Sigmoid colon (tissue), 6 donors: ENCODE measurements at regions not wholly inside any gene's neighbourhood (a gene's known extent, or its start where the extent isn't known, plus 50 kb on each side); places are given as distances from the start of the nearest gene placed in this dataset.

ENCODE experiments used
- DNase-seq: peaks from one replicate; pipeline ENCODE4 v3.0.0-alpha.2; 2019
- H3K27ac ChIP-seq, 4 donors: fragments of 200-600 bp; sonication (generic); one replicate each; pipeline ENCODE4 v1.5.1; 2016 to 2019; ENCODE audit warnings: mild to moderate bottlenecking in 1 of 4
- H3K27me3 ChIP-seq, 3 donors: fragments of 200-600 bp; sonication (generic); one replicate each; pipeline ENCODE4 v1.5.1; 2019; ENCODE audit warnings: mild to moderate bottlenecking in 1 of 3
- H3K36me3 ChIP-seq, 4 donors: fragments of 200-600 bp; sonication (generic); one replicate each; pipeline ENCODE4 v1.5.1; 2016 to 2019
- H3K4me1 ChIP-seq, 4 donors: fragments of 200-600 bp; sonication (generic); one replicate each; pipeline ENCODE4 v1.5.1; 2017 to 2019
- H3K4me3 ChIP-seq, 4 donors: fragments of 200-600 bp; sonication (generic); one replicate each; pipeline ENCODE4 v1.5.1; 2017 to 2019; ENCODE audit warnings: mild to moderate bottlenecking in 2 of 4, moderate library complexity in 1 of 4
- H3K9me3 ChIP-seq, 4 donors: fragments of 200-600 bp in 3 of 4; sonication (generic) in 3 of 4; one replicate each; pipeline versions ENCODE4 v1.5.1 to v1.6.1; 2013 to 2019
- CTCF ChIP-seq, 4 experiments: fragments of 450-650 bp in 3 of 4; fragments of 200-600 bp in 1 of 4; IDR thresholded peaks; one replicate each; pipeline ENCODE4 v1.5.1; 2016 to 2019; ENCODE audit warnings: antibody characterized with exemption in 4 of 4, mild to moderate bottlenecking in 3 of 4, moderate library complexity in 2 of 4
- EP300 ChIP-seq, 4 donors: sonication (generic); formaldehyde crosslinking; IDR thresholded peaks; one replicate each; pipeline ENCODE4 v1.6.1; 2017; ENCODE audit warnings: antibody characterized with exemption in 4 of 4
- POLR2A ChIP-seq, 2 donors: fragments of 450-650 bp; IDR thresholded peaks; one replicate each; pipeline ENCODE4 v1.6.1; 2016; ENCODE audit warnings: antibody characterized with exemption in 2 of 2, mild to moderate bottlenecking in 2 of 2, moderate library complexity in 2 of 2
- POLR2AphosphoS5 ChIP-seq, 4 donors: sonication (generic); formaldehyde crosslinking; IDR thresholded peaks; one replicate each; pipeline ENCODE4 v1.6.1; 2017; ENCODE audit warnings: antibody characterized with exemption in 4 of 4
- WGBS, 2 donors: extraction: QIAGEN DNeasy Blood & Tissue Kit; methylation state at CpG; one replicate each; pipeline ENCODE4 v1.1.7; 2013; 5-methylcytosine and 5-hydroxymethylcytosine counted together
- intact Hi-C: fragments of 100-400 bp; cut with DNase I; formaldehyde crosslinking; loops from one replicate; pipeline ENCODE4 v1.15.1; 2023
- donor health status: healthy with polysubstance abuse.
- donor health status: healthy.

- Histone ChIP-seq H3K36me3 (no peaks in the 10 kb centered on the region), H3K4me3 (no peak overlapping the region), H3K9me3 (no peaks in the 10 kb centered on the region), H3K4me1 (no peaks in the 10 kb centered on the region), H3K27ac (no peak overlapping the region), H3K27me3 (no peaks in the 10 kb centered on the region)
- DNase-seq = no peak
- 51 to 64% methylated on average over 2 of the region's 2 CpGs for WGBS, 2 donors
- intact Hi-C loops = no loop called here
- TF ChIP-seq CTCF (IDR thresholded peaks at IDR 0.05) (no peak), EP300 (IDR thresholded peaks at IDR 0.05) (no peak), POLR2AphosphoS5 (IDR thresholded peaks at IDR 0.05) (no peak), POLR2A (IDR thresholded peaks at IDR 0.05) (no peak)
These were observed 265.6 kb downstream of the TMX3 start for GRCh38 chr18:68449292-68449691.

GRCh38 chr18:68448736-68449135, 266.2 kb downstream of the TMX3 start:
- H3K27me3 ChIP-seq = no peaks in the 10 kb centered on the region
- no peak overlapping the region for H3K4me3 ChIP-seq
- H3K4me1 ChIP-seq = no peaks in the 10 kb centered on the region
- DNase-seq = no peak
- no peaks in the 10 kb centered on the region for H3K36me3 ChIP-seq
- H3K9me3 ChIP-seq = no peaks in the 10 kb centered on the region
- TF ChIP-seq EP300 (IDR thresholded peaks at IDR 0.05) (no peak), POLR2A (IDR thresholded peaks at IDR 0.05) (no peak), POLR2AphosphoS5 (IDR thresholded peaks at IDR 0.05) (no peak), CTCF (IDR thresholded peaks at IDR 0.05) (no peak)
- no peak overlapping the region for H3K27ac ChIP-seq
- 93 to 96% methylated on average over 1 of the region's 1 CpG for WGBS, 2 donors
- intact Hi-C loops = no loop called here

- H3K36me3 ChIP-seq = no peaks in the 10 kb centered on the region
- no peaks in the 10 kb centered on the region for H3K27me3 ChIP-seq
- H3K27ac ChIP-seq = no peak overlapping the region
- no peak for DNase-seq
- WGBS, 2 donors = 72 to 79% methylated on average over 1 of the region's 1 CpG
- no peak overlapping the region for H3K4me3 ChIP-seq
- no peaks in the 10 kb centered on the region for H3K9me3 ChIP-seq
- TF ChIP-seq POLR2AphosphoS5 (IDR thresholded peaks at IDR 0.05) (no peak), CTCF (IDR thresholded peaks at IDR 0.05) (no peak), POLR2A (IDR thresholded peaks at IDR 0.05) (no peak), EP300 (IDR thresholded peaks at IDR 0.05) (no peak)
- no peaks in the 10 kb centered on the region for H3K4me1 ChIP-seq
- intact Hi-C loops = no loop called here
These were observed 267.6 kb downstream of the TMX3 start for GRCh38 chr18:68447286-68447685.

- no peaks in the 10 kb centered on the region for H3K36me3 ChIP-seq
- no peaks in the 10 kb centered on the region for H3K4me1 ChIP-seq
- H3K27me3 ChIP-seq = no peaks in the 10 kb centered on the region
- 76 to 83% methylated on average over 6 of the region's 6 CpGs for WGBS, 2 donors
- intact Hi-C loops = no loop called here
- no peak for DNase-seq
- no peak overlapping the region for H3K4me3 ChIP-seq
- TF ChIP-seq POLR2AphosphoS5 (IDR thresholded peaks at IDR 0.05) (no peak), EP300 (IDR thresholded peaks at IDR 0.05) (no peak), CTCF (IDR thresholded peaks at IDR 0.05) (no peak), POLR2A (IDR thresholded peaks at IDR 0.05) (no peak)
- H3K27ac ChIP-seq = no peak overlapping the region
- no peaks in the 10 kb centered on the region for H3K9me3 ChIP-seq
These were observed 269.1 kb downstream of the TMX3 start for GRCh38 chr18:68445668-68446426.

GRCh38 chr18:68445136-68445535, 269.8 kb downstream of the TMX3 start:
- TF ChIP-seq CTCF (IDR thresholded peaks at IDR 0.05) = no peak
- no peak for TF ChIP-seq POLR2AphosphoS5 (IDR thresholded peaks at IDR 0.05)
- no peak for TF ChIP-seq POLR2A (IDR thresholded peaks at IDR 0.05)
- no peak for TF ChIP-seq EP300 (IDR thresholded peaks at IDR 0.05)
- intact Hi-C loops = no loop called here
- DNase-seq = no peak
- 87 to 89% methylated on average over 4 of the region's 4 CpGs for WGBS, 2 donors
- no peaks in the 10 kb centered on the region for H3K9me3 ChIP-seq
- H3K4me3 ChIP-seq = no peak overlapping the region
- no peaks in the 10 kb centered on the region for H3K27me3 ChIP-seq
- H3K36me3 ChIP-seq = no peaks in the 10 kb centered on the region
- H3K27ac ChIP-seq = no peak overlapping the region
- no peaks in the 10 kb centered on the region for H3K4me1 ChIP-seq
